GM20431 (cell line): ENCODE measurements at regions not wholly inside any gene's neighbourhood (a gene's known extent, or its start where the extent isn't known, plus 50 kb on each side); places are given as distances from the start of the nearest gene placed in this dataset.

Experiments
- in situ Hi-C: fragments of 300-500 bp; cut with MseI, MboI; formaldehyde crosslinking; loops from one replicate; pipeline ENCODE4 v1.15.0; 2020; ENCODE audit warnings: low sequenced_read_pairs; ENCODE audit not compliant: unreplicated experiment

GRCh38 chr14:55734731-55735130, 154.7 kb downstream of the KTN1 start:
- in situ Hi-C loops = loop anchor here (25.0 kb wide), 1 partner anchor 603 kb away; no protein-coding TSS in a partner anchor

GRCh38 chr14:55739967-55740648, 160.1 kb downstream of the KTN1 start:
- in situ Hi-C loops = loop anchor here (25.0 kb wide), 1 partner anchor 597 kb away; no protein-coding TSS in a partner anchor

- in situ Hi-C loops = loop anchor here (25.0 kb wide), 1 partner anchor 597 kb away; no protein-coding TSS in a partner anchor
These were observed 160.6 kb downstream of the KTN1 start for GRCh38 chr14:55740649-55740989.

GRCh38 chr14:55741240-55741639, 161.2 kb downstream of the KTN1 start:
- in situ Hi-C loops = loop anchor here (25.0 kb wide), 1 partner anchor 596 kb away; no protein-coding TSS in a partner anchor

GRCh38 chr14:55743551-55743950, 163.5 kb downstream of the KTN1 start:
- in situ Hi-C loops = loop anchor here (25.0 kb wide), 1 partner anchor 594 kb away; no protein-coding TSS in a partner anchor

- in situ Hi-C loops = loop anchor here (25.0 kb wide), 1 partner anchor 593 kb away; no protein-coding TSS in a partner anchor
These were observed 164.3 kb downstream of the KTN1 start for GRCh38 chr14:55744321-55744720.

GRCh38 chr14:55745906-55746305, 165.9 kb downstream of the KTN1 start:
- in situ Hi-C loops = loop anchor here (25.0 kb wide), 1 partner anchor 591 kb away; no protein-coding TSS in a partner anchor

- in situ Hi-C loops = loop anchor here (25.0 kb wide), 1 partner anchor 591 kb away; no protein-coding TSS in a partner anchor
These were observed 166.6 kb downstream of the KTN1 start for GRCh38 chr14:55746558-55746957.

GRCh38 chr14:55747186-55747585, 167.2 kb downstream of the KTN1 start:
- in situ Hi-C loops = loop anchor here (25.0 kb wide), 1 partner anchor 590 kb away; no protein-coding TSS in a partner anchor

GRCh38 chr14:55749201-55749812, 169.3 kb downstream of the KTN1 start:
- in situ Hi-C loops = loop anchor here (25.0 kb wide), 1 partner anchor 588 kb away; no protein-coding TSS in a partner anchor

GRCh38 chr14:55749946-55750345, 169.9 kb downstream of the KTN1 start:
- in situ Hi-C loops = loop anchor here (25.0 kb wide), 1 partner anchor 587 kb away; no protein-coding TSS in a partner anchor

GRCh38 chr14:55752580-55753390, 172.8 kb downstream of the KTN1 start:
- in situ Hi-C loops = no loop called here

GRCh38 chr14:55754471-55754870, 174.5 kb downstream of the KTN1 start:
- in situ Hi-C loops = no loop called here

- in situ Hi-C loops = no loop called here
These were observed 174.9 kb downstream of the KTN1 start for GRCh38 chr14:55754871-55755270.

GRCh38 chr14:55756078-55756477, 176.1 kb downstream of the KTN1 start:
- in situ Hi-C loops = no loop called here

- in situ Hi-C loops = no loop called here
These were observed 176.6 kb downstream of the KTN1 start for GRCh38 chr14:55756557-55756956.

- in situ Hi-C loops = no loop called here
These were observed 178.8 kb downstream of the KTN1 start for GRCh38 chr14:55758796-55759195.

GRCh38 chr14:55760789-55761566, 181.0 kb downstream of the KTN1 start:
- in situ Hi-C loops = no loop called here

- in situ Hi-C loops = no loop called here
These were observed 181.6 kb downstream of the KTN1 start for GRCh38 chr14:55761651-55762050.
